G401 (cell line): ENCODE measurements at regions not wholly inside any gene's neighbourhood (a gene's known extent, or its start where the extent isn't known, plus 50 kb on each side); places are given as distances from the start of the nearest gene placed in this dataset.
"Not testable (repeated sequence)": the region's sequence is repeated elsewhere in the genome, so short reads cannot be mapped to it uniquely, and the experiment has no call there.

Source experiments
- DNase-seq: peaks from one replicate; pipeline ENCODE4 v3.0.0-alpha.2; 2015; ENCODE audit warnings: low spot score
- in situ Hi-C: cut with HindIII; loops from 2 replicates; pipeline ENCODE4 v1.10.0; 2016; ENCODE audit warnings: low sequenced_read_pairs, mixed read lengths

DNA sequence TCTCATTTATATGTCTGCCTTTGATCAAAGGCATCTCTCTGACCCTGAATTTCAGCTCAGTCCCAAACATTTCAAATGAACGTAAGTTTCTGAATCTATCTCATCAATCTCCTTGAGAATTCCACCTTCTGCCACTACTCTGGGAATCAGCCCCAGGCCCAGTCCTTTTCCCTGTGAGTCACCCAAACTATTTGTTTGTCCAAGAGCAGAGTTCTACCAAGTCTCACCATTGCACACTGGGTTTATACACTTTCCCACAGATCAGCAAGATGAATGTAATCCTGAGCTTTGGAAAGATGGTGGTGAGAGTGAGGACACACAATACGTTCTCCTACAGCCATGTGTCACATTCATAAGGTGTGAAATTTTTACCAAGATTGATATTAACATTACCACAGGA is 251.3 kb upstream of the VWC2 start:
- in situ Hi-C loops: no loop called here
- no peak for DNase-seq

DNA sequence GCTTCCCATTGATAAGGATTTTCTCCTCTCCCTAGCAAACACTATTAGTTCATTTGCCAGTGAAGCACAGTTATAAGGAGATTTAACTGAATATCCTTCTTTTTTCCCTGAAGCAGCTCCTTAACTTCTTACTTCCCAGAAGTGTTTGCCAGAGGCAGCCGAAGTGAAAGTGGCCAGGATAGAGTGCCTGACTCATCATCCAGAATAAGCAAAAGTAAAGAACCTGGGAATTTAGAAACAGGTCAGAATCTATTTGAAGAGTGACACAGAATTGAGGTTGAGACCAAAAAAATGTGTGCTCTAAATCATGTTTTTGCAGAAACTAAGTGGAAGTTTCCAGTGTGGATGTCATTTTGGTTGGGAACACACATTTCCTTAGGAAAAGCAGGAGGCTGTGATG is 249.6 kb upstream of the VWC2 start:
- no peak for DNase-seq
- in situ Hi-C loops: no loop called here

DNA sequence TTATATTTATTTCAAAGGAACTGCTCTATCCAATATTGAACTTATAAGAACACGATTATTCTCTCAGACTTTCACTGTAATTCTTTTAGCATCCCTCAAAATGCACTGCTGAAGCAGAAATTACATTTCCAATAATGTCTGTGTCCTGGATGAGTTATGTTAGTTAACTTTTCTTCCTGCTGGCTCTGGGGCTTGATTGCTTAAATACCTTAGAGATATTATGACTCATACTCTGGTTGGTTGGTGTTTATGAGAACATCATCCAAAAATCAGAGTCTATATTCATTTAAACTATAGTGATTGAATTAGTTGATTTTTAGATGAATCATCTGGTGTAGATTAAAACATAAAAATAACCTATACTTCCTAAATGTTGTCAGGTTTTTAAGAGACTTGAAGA is 246.3 kb upstream of the VWC2 start:
- DNase-seq: no peak
- in situ Hi-C loops: no loop called here

DNA sequence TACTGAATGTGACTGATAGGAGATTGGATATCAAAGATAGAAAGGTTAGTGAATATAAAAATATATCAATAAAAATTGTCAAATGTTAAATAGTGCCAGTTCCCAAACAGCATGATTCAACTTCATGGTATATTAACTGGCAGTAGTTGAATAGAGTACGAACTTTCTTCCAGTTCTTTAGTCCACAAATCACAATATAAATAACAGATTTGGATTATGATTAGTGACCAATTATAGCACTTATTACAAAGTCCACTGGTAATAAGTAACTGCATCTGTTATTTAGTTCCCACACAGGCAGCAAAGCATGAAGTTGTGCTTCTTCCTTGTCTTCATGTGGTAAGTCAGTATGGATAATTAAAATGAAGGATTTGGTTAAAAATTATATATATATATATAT is 243.0 kb upstream of the VWC2 start:
- in situ Hi-C loops: no loop called here

GRCh38 chr7:49563693-49564378 is 209.6 kb upstream of the VWC2 start:
- in situ Hi-C loops: no loop called here
- DNase-seq: no peak

More for the DNA sequence above, 243.0 kb upstream of the VWC2 start:
- no peak for DNase-seq

- in situ Hi-C loops: no loop called here
Observed at GRCh38 chr7:49564379-49564714, 209.1 kb upstream of the VWC2 start.

GRCh38 chr7:49577576-49577975 is 195.9 kb upstream of the VWC2 start:
- in situ Hi-C loops: no loop called here
- DNase-seq: no peak

More at GRCh38 chr7:49564379-49564714, 209.1 kb upstream of the VWC2 start:
- DNase-seq: no peak

- in situ Hi-C loops: no loop called here
- no peak for DNase-seq
Observed at GRCh38 chr7:49579408-49579807, 194.0 kb upstream of the VWC2 start.

GRCh38 chr7:49580000-49580399 is 193.4 kb upstream of the VWC2 start:
- in situ Hi-C loops: no loop called here
- DNase-seq: no peak

- in situ Hi-C loops: no loop called here
Observed at GRCh38 chr7:49580761-49581160, 192.7 kb upstream of the VWC2 start.

GRCh38 chr7:49583440-49583839 is 190.0 kb upstream of the VWC2 start:
- in situ Hi-C loops: no loop called here
- DNase-seq: no peak

More at GRCh38 chr7:49580761-49581160, 192.7 kb upstream of the VWC2 start:
- no peak for DNase-seq

DNA sequence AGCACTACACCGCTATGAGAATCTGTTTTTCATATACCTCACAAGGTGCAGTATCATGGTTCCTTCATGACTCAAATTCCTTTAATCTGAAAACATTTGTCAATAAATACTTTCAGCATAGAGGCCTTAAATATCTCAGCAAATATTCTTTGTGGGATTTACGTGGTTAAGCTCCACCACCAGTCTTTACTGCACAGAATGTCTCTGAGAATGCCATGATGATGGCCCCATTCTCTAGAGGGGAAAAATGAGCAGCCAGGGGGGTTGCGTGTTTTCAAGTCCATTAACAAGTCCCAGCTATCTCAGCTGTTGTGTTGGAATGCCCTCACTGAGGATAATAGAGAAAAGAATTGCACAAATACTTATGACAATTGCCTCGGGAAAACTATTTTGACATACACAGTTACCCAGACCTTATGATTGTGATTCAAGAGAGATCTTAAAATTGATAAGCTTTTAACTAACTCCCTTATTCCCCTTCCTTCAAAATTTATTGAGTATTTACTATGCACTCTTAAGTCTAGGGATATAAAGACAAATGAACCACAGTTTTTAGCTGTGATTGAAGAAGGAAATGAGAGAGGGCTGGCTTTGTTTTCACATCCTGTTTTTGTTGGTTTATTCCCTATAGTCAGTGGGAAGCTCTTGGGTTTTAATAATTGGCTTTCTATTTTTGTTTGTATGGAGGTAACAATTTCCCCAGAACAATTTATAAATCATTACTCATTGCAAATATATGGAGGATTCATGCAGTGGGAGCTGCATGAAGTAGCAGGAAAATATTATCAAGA is 176.5 kb upstream of the VWC2 start:
- no peak for DNase-seq
- in situ Hi-C loops: no loop called here

- in situ Hi-C loops: no loop called here
- no peak for DNase-seq
Observed at GRCh38 chr7:49597805-49598204, 175.6 kb upstream of the VWC2 start.

DNA sequence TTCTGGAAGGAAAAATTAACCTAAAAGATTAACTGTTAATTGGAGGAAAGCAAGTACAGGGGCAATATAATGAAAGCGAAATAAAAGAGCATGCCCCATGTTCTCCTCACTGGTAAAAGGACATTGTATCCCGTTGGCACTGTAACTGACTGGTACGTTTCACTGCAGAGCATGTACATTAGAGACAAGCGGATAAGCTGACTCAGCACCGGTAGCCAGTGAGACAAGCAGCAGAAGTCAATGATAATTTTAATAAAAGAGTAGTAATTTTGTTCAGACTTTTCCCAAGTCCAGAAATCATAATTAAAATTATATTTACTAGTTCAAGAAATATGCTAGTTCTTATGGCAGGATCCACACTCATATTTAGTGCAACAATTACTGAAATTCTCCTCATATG is 161.5 kb upstream of the VWC2 start:
- in situ Hi-C loops: no loop called here
- DNase-seq: no peak

DNA sequence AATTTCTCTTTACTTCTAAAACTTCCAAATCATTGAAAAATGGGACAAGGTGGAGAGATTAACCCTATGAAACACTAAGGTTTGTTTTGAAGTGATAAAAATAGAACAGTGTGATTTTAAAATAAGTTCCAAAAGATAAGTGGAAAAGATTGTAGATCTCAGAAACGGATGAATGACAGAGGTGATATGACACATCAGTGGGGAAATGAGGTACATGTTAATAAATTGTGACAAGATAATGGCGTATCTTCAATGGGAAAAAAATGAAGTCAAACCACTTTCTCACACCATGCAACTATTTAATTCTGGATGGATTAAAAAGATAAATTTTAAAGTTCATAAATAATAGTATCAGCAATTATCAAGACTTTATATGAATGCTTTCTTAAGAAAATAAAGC is 159.7 kb upstream of the VWC2 start:
- in situ Hi-C loops: no loop called here
- DNase-seq: no peak

GRCh38 chr7:49614974-49615373 is 158.5 kb upstream of the VWC2 start:
- DNase-seq, in situ Hi-C loops: not testable (repeated sequence)

- in situ Hi-C loops: no loop called here
Observed at GRCh38 chr7:49618028-49618427, 155.4 kb upstream of the VWC2 start.

GRCh38 chr7:49623943-49624342 is 149.5 kb upstream of the VWC2 start:
- in situ Hi-C loops: no loop called here
- no peak for DNase-seq

More at GRCh38 chr7:49618028-49618427, 155.4 kb upstream of the VWC2 start:
- no peak for DNase-seq

- in situ Hi-C loops: no loop called here
- DNase-seq: no peak
Observed at GRCh38 chr7:49624611-49625010, 148.8 kb upstream of the VWC2 start.

DNA sequence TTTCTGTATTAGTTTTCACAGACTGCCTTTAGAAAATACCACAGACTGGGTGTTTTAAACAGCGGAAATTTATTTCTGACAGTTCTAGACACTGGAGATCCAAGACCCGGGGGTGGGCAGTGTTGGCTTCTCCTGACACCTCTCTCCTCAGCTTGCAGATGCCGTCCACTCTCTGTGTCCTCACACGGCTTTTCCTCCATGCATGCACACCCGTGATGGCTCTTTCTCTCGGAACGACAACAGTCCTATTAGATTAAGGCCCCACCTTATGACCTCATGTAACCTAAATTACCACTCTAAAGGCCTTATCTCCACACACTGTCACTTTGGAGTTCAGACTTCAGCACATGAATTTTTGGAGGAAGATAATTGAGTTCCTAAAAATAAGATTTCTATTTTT is 142.9 kb upstream of the VWC2 start:
- no peak for DNase-seq
- in situ Hi-C loops: no loop called here
